Mesendoderm (in vitro differentiated cells): ENCODE measurements at regions not wholly inside any gene's neighbourhood (a gene's known extent, or its start where the extent isn't known, plus 50 kb on each side); places are given as distances from the start of the nearest gene placed in this dataset.

ENCODE experiments used
- DNase-seq: peaks from one replicate; pipeline ENCODE4 v3.0.0; 2013
- H2AK5ac ChIP-seq: 2 replicates; pipeline ENCODE4 v1.6.1; 2013; ENCODE audit warnings: low read length, inconsistent platforms
- H2BK120ac ChIP-seq: 2 replicates; pipeline ENCODE4 v1.6.1; 2013; ENCODE audit warnings: low read depth, mild to moderate bottlenecking, low read length, moderate library complexity, mixed read lengths
- H2BK15ac ChIP-seq: replicated peaks from 2 replicates; pipeline ENCODE4 v1.6.1; 2013; ENCODE audit warnings: low read depth, mild to moderate bottlenecking, moderate library complexity
- H2BK5ac ChIP-seq: 2 replicates; pipeline ENCODE4 v1.6.1; 2013; ENCODE audit warnings: low read length, inconsistent platforms
- H3K18ac ChIP-seq: 2 replicates; pipeline ENCODE4 v1.6.1; 2013; ENCODE audit warnings: mild to moderate bottlenecking, low read length, mixed read lengths
- H3K23ac ChIP-seq: one replicate; pipeline ENCODE4 v1.6.1; 2013; ENCODE audit warnings: low read length
- H3K27ac ChIP-seq: 2 replicates; pipeline ENCODE4 v1.5.1; 2013; ENCODE audit warnings: low read depth, mild to moderate bottlenecking, inconsistent platforms, low read length, moderate library complexity
- H3K27me3 ChIP-seq: 2 replicates; pipeline ENCODE4 v1.6.1; 2013; ENCODE audit warnings: low read length, control low read depth, mild to moderate bottlenecking, inconsistent platforms; ENCODE audit not compliant: insufficient read depth, poor library complexity
- H3K36me3 ChIP-seq: 2 replicates; pipeline ENCODE4 v1.6.1; 2013; ENCODE audit warnings: low read length, inconsistent platforms; ENCODE audit not compliant: control insufficient read depth, insufficient read depth
- H3K4ac ChIP-seq: one replicate; pipeline ENCODE4 v1.6.1; 2013; ENCODE audit warnings: low read depth, mild to moderate bottlenecking, low read length, moderate library complexity
- H3K4me1 ChIP-seq: 2 replicates; pipeline ENCODE4 v1.6.1; 2013; ENCODE audit warnings: low read depth, low read length, inconsistent platforms; ENCODE audit not compliant: control insufficient read depth
- H3K4me2 ChIP-seq: 2 replicates; pipeline ENCODE4 v1.6.1; 2013; ENCODE audit warnings: low read length
- H3K4me3 ChIP-seq: 2 replicates; pipeline ENCODE4 v1.5.1; 2013; ENCODE audit warnings: mild to moderate bottlenecking, low read length
- H3K56ac ChIP-seq: one replicate; pipeline ENCODE4 v1.6.1; 2013; ENCODE audit warnings: low read length
- H3K79me1 ChIP-seq: 2 replicates; pipeline ENCODE4 v1.6.1; 2013; ENCODE audit warnings: low read length, inconsistent platforms
- H3K79me2 ChIP-seq: 2 replicates; pipeline ENCODE4 v1.6.1; 2013; ENCODE audit warnings: mild to moderate bottlenecking, low read length; ENCODE audit not compliant: control insufficient read depth, insufficient read depth
- H3K9ac ChIP-seq: 2 replicates; pipeline ENCODE4 v1.6.1; 2013; ENCODE audit warnings: low read length, inconsistent platforms
- H4K5ac ChIP-seq: one replicate; pipeline ENCODE4 v1.6.1; 2013; ENCODE audit warnings: low read length
- H4K8ac ChIP-seq: one replicate; pipeline ENCODE4 v1.6.1; 2013; ENCODE audit warnings: low read depth, mild to moderate bottlenecking, control low read depth, low read length, moderate library complexity
- WGBS: extraction: QIAGEN DNeasy Blood & Tissue Kit; methylation state at CpG from one replicate; pipeline ENCODE4 v1.1.7; 2013; ENCODE audit warnings: low lambda C conversion rate, missing lambda C conversion rate; ENCODE audit not compliant: insufficient coverage; ENCODE audit errors: extremely low coverage; 5-methylcytosine and 5-hydroxymethylcytosine counted together

DNA sequence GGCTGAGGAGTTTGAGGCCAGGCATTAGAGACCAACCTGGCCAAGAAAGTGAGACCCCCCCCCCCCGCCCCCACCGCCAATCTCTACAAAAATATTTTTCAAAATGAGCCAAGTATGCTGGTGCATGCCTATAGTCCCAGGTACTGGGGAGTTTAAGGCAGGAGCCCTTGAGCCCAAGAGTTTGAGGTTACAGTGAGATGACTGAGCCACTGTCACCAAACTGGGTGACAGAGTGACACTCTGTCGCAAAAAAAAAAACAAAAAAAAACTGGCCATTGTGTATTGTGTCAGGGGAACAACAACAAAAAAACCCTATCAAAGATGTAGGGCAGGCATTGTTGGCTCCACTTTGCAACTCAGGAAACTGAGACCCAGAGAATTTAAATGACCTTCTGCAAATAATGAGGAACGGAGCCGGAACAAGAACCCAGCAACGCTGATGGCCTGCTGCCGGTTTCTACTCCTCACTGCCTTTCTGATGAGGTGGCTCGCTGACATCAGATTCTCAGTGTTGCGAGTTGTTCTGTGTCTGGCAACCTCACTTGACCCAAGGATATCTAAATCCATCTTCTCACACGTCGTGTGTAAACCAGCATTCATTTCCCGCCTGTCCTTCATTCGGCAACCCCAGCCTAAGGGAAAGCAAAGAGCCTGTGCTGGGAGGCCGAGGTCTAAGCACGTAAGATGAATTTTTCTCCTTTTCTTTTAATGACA lies 195.2 kb upstream of the CRY1 start:
- H2BK5ac ChIP-seq = no peak overlapping the region
- H3K56ac ChIP-seq = no peak overlapping the region
- H4K8ac ChIP-seq = no peak overlapping the region
- no peaks in the 10 kb centered on the region for H3K4me1 ChIP-seq
- H3K4ac ChIP-seq = no peak overlapping the region
- H3K27ac ChIP-seq = no peak overlapping the region
- no CpG with 5 or more reads among the region's 15 CpGs for WGBS
- DNase-seq = no peak
- H3K4me2 ChIP-seq = no peak overlapping the region
- no peak overlapping the region for H4K5ac ChIP-seq
- no peak overlapping the region for H3K9ac ChIP-seq
- H3K36me3 ChIP-seq = no peaks in the 10 kb centered on the region
- no peaks in the 10 kb centered on the region for H3K79me2 ChIP-seq
- H3K27me3 ChIP-seq = no peaks in the 10 kb centered on the region
- no peak overlapping the region for H2BK120ac ChIP-seq
- H3K4me3 ChIP-seq = no peak overlapping the region
- no peak overlapping the region for H2AK5ac ChIP-seq
- H3K18ac ChIP-seq = no peak overlapping the region
- H2BK15ac ChIP-seq = no peak overlapping the region
- no peak overlapping the region for H3K23ac ChIP-seq
- H3K79me1 ChIP-seq = no peaks in the 10 kb centered on the region

DNA sequence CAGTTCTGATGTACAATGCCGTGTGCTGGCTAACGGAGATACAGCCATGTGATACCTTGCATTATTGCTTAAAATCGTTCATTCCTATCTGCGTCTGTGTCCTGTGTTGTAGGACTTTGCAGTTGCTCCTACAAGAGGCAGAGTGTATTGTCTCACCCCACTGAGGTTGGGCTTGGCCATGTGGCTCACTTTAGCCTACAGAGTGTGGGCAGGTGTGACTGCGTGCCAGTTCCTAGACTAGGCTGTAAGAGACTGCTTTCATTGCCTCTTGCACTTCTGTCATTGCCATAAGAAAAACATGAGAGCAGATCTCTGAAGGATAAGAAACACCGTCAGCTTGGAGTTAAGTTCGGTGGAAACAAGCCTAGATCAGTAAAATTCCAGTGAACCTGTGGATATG lies 197.7 kb upstream of the CRY1 start:
- Histone ChIP-seq H3K36me3 (no peaks in the 10 kb centered on the region), H2AK5ac (no peak overlapping the region), H2BK120ac (no peak overlapping the region), H3K56ac (no peak overlapping the region), H4K5ac (no peak overlapping the region), H3K27ac (no peak overlapping the region), H2BK5ac (no peak overlapping the region), H3K27me3 (no peaks in the 10 kb centered on the region), H3K9ac (no peak overlapping the region), H3K18ac (no peak overlapping the region), H3K4me2 (no peak overlapping the region), H3K4me3 (no peak overlapping the region), H3K4me1 (no peaks in the 10 kb centered on the region), H4K8ac (no peak overlapping the region), H3K23ac (no peak overlapping the region), H3K4ac (no peak overlapping the region), H2BK15ac (no peak overlapping the region), H3K79me2 (no peaks in the 10 kb centered on the region), H3K79me1 (no peaks in the 10 kb centered on the region)
- DNase-seq = no peak
- WGBS = no CpG with 5 or more reads among the region's 7 CpGs

DNA sequence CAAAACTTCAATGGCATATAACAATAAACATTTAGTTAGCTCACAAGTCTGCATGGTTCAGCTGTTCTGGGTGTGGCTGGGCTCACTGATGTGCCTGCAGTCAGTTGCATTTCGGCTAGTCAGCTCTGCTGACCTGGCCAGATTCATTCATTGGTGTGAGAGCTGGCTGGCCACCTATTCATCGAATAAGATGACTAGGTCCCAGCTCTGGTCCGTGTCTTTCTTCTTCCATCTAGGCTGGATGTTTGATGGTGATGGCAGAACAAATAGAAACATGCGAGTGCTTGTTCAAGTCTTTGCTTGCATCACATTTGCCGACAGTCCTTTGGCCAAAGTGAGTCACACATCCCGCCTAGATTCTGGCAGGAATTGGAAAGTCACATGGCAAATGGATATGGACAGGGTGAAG lies 203.3 kb upstream of the CRY1 start:
- Histone ChIP-seq H3K27me3 (no peaks in the 10 kb centered on the region), H3K18ac (no peak overlapping the region), H3K4me1 (no peaks in the 10 kb centered on the region), H4K8ac (no peak overlapping the region), H4K5ac (no peak overlapping the region), H3K4me2 (no peak overlapping the region), H2BK5ac (no peak overlapping the region), H3K79me2 (no peaks in the 10 kb centered on the region), H2AK5ac (no peak overlapping the region), H3K56ac (no peak overlapping the region), H2BK120ac (no peak overlapping the region), H3K79me1 (no peaks in the 10 kb centered on the region), H3K27ac (no peak overlapping the region), H3K23ac (no peak overlapping the region), H3K4ac (no peak overlapping the region), H3K36me3 (no peaks in the 10 kb centered on the region), H2BK15ac (no peak overlapping the region), H3K4me3 (no peak overlapping the region), H3K9ac (no peak overlapping the region)
- no CpG with 5 or more reads among the region's 6 CpGs for WGBS
- no peak for DNase-seq

DNA sequence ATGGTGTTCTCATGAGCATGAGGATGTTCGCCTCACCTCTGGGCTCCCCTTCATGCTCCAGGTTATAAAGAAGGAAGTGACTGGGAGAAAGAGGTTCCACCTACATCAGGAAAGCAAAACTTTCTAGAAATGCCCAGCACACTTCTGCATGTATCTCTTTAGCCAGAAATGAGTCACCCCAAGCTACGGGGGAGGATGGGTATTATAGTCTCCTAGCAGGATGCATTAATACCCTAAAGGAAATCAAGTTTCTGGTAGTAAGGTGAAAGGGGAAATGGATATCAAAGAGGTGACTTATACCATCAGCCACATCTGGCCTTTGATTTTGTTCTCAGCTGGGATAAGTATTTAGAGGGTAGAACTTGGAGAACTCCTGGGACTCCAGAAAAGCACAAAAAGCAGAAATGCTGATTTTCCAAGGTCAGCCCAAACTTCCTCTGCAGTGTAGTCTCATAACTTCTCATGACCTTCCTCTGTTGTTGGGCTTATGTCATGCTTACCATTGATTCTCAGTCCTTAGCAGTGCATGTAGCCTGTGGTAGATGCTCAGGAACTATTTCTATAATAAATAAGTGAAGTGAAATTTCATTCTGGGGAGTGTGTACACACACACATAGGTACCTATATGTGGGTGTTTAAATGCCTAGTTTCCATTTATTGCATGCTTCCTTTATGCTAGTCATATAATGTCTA lies 209.4 kb upstream of the CRY1 start:
- no peak overlapping the region for H3K4me2 ChIP-seq
- H3K4me3 ChIP-seq = no peak overlapping the region
- no peak for DNase-seq
- H3K36me3 ChIP-seq = no peaks in the 10 kb centered on the region
- no peak overlapping the region for H3K9ac ChIP-seq
- no peaks in the 10 kb centered on the region for H3K79me1 ChIP-seq
- H2BK120ac ChIP-seq = no peak overlapping the region
- H3K18ac ChIP-seq = no peak overlapping the region
- no peak overlapping the region for H2BK15ac ChIP-seq
- no peak overlapping the region for H2BK5ac ChIP-seq
- no peaks in the 10 kb centered on the region for H3K27me3 ChIP-seq
- no peaks in the 10 kb centered on the region for H3K4me1 ChIP-seq
- H3K4ac ChIP-seq = no peak overlapping the region
- no peak overlapping the region for H4K8ac ChIP-seq
- no peak overlapping the region for H2AK5ac ChIP-seq
- H3K27ac ChIP-seq = no peak overlapping the region
- no peaks in the 10 kb centered on the region for H3K79me2 ChIP-seq
- H3K23ac ChIP-seq = no peak overlapping the region
- H4K5ac ChIP-seq = no peak overlapping the region
- no CpG with 5 or more reads among the region's 2 CpGs for WGBS
- no peak overlapping the region for H3K56ac ChIP-seq

DNA sequence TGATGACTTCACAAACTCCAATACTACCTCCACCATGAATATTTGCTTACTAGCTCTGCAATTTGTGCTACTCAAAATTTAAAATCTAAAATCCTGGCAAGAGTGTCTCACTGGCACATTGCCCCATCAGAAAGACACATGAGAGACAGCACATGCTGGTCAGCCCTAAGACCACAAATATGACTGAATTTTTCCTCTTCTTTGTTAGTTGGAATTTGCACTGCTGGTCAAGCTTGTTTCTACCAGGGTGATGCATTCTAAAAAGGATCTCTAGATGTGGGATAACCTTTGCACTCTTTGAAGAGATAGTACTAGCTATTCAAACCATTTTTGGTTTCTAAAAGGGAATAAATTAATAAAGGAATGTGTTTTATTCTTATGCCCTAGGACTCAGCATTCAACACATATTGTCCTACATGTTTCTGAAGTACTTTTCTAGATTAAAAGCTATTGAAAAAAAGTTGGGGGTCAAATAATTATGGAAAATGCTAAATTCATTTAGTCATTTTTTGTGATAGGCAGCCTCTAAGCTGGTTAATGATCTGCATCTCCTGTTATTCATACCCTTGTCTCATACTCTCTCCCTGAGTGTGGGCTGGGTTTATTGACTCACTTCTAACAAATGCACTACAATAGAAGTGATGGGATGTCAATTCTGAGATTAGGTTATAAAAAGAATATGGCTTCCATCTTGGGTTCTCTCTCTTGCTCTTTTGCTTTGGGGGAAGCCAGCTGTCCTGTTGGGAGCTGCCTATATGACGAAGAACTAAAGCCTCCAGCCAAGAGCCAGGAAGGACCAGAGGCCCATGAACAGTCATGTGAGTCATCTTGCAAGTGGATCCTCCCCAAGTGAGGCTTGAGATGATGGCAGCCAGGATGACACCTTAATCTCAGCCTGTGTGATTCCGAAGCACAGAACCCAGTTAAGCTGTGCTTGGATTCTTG lies 211.5 kb upstream of the CRY1 start:
- H3K18ac ChIP-seq = no peak overlapping the region
- no peak overlapping the region for H2AK5ac ChIP-seq
- DNase-seq = no peak
- H3K27ac ChIP-seq = no peak overlapping the region
- H3K23ac ChIP-seq = no peak overlapping the region
- no peak overlapping the region for H3K4ac ChIP-seq
- H3K4me3 ChIP-seq = no peak overlapping the region
- no peak overlapping the region for H3K56ac ChIP-seq
- H2BK5ac ChIP-seq = no peak overlapping the region
- no peak overlapping the region for H3K4me2 ChIP-seq
- no peaks in the 10 kb centered on the region for H3K27me3 ChIP-seq
- no peak overlapping the region for H2BK120ac ChIP-seq
- H3K36me3 ChIP-seq = no peaks in the 10 kb centered on the region
- no peak overlapping the region for H3K9ac ChIP-seq
- WGBS = no CpG with 5 or more reads among the region's 2 CpGs
- no peaks in the 10 kb centered on the region for H3K79me1 ChIP-seq
- H2BK15ac ChIP-seq = no peak overlapping the region
- H3K4me1 ChIP-seq = no peaks in the 10 kb centered on the region
- no peak overlapping the region for H4K5ac ChIP-seq
- H4K8ac ChIP-seq = no peak overlapping the region
- no peaks in the 10 kb centered on the region for H3K79me2 ChIP-seq
